DOHH2 (cell line): ENCODE measurements at regions not wholly inside any gene's neighbourhood (a gene's known extent, or its start where the extent isn't known, plus 50 kb on each side); places are given as distances from the start of the nearest gene placed in this dataset.

Experiments
- EZH2phosphoT487 ChIP-seq: fragments of 200-600 bp; sonication (generic); IDR thresholded peaks from 2 replicates; pipeline ENCODE4 v1.6.1; 2017; ENCODE audit warnings: borderline replicate concordance, mild to moderate bottlenecking, antibody characterized with exemption, low read length, moderate library complexity, mixed read lengths
- TF ChIP-seq, protein P1 (sequence below): fragments of 200-600 bp; sonication (generic); IDR thresholded peaks from one replicate; pipeline ENCODE4 v1.5.1; 2014; ENCODE audit warnings: antibody characterized with exemption, mild to moderate bottlenecking, low read depth, low read length; ENCODE audit not compliant: poor library complexity, severe bottlenecking

DNA sequence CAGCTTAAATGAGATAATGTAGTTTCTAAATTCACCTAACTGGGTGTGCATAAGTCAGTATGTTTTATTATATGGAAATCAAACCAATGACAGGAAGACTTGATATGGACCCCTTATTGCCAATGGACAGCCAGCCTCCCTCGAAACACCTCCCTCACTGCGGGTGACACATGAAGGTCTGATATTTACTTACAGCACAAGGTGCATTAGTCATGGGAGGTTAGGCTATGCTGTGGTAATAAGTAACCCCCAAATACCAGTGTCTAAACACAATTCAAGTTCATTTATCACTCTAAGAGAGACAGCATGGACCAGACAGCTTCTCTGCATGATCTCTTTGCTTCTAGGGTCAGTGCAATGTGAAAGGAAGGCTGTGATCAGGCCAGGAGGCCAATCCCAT lies 126.0 kb upstream of the KCNJ6 start:
- TF ChIP-seq, protein P1, sequence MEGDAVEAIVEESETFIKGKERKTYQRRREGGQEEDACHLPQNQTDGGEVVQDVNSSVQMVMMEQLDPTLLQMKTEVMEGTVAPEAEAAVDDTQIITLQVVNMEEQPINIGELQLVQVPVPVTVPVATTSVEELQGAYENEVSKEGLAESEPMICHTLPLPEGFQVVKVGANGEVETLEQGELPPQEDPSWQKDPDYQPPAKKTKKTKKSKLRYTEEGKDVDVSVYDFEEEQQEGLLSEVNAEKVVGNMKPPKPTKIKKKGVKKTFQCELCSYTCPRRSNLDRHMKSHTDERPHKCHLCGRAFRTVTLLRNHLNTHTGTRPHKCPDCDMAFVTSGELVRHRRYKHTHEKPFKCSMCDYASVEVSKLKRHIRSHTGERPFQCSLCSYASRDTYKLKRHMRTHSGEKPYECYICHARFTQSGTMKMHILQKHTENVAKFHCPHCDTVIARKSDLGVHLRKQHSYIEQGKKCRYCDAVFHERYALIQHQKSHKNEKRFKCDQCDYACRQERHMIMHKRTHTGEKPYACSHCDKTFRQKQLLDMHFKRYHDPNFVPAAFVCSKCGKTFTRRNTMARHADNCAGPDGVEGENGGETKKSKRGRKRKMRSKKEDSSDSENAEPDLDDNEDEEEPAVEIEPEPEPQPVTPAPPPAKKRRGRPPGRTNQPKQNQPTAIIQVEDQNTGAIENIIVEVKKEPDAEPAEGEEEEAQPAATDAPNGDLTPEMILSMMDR, result no peak
- no peak for TF ChIP-seq EZH2phosphoT487
